DMS53 treated with DMSO at 0.1 percent for 48 hours (cell line): ENCODE measurements at regions not wholly inside any gene's neighbourhood (a gene's known extent, or its start where the extent isn't known, plus 50 kb on each side); places are given as distances from the start of the nearest gene placed in this dataset.
"Not testable (repeated sequence)": the region's sequence is repeated elsewhere in the genome, so short reads cannot be mapped to it uniquely, and the experiment has no call there.

Experiments used
- DNase-seq: peaks from one replicate; lab custom pipeline; 2025; ENCODE audit not compliant: unreplicated experiment; lab: John Stamatoyannopoulos, UW

DNA sequence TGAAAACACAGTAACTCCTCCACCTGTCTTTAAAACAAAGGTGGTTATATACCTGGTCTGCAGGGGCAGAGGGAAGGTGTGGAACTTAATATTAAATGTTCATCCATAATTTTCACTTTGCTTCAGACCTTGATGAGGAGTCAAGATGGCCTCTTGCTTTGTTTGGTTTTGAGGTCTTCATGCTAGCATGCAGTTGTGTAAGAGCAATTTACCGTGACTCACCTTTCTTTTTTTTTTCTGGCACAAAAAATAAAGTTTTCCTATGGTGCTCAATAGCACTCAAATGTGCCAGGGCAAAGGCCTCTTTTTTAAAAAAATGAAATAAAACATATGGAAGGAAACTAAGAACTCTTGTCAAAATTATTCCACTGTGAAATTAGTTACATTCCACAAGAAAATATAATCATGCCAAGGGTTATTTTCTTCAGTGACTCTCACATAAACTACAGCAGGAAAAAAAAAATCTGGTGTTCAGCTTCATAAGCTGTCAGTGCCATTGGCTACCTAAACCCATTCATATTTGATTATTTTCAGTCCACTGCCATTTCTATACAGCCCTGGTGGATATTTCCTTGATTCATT is 128.2 kb downstream of the SLC7A11 start:
- no peak for DNase-seq

- DNase-seq: not testable (repeated sequence)
Observed at GRCh38 chr4:138112890-138113289, 129.3 kb downstream of the SLC7A11 start.

DNA sequence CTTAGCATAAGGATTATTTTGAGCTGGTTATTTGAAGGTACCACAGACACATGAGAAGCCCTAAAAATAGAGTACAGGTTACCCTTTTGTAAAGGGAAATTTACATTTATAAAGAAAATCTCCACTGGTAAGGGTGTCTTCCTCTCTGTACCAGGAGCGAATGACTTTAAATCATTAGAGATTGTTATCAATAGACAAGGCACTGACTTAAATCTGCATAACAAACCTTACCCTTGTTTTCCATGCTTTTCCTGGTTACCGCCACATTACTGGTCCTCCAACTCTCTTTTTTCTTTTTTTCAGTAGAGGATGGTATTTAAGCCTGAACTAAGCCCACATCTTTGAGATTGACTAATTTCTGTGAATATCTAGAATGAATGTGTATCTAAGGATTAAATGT is 129.8 kb downstream of the SLC7A11 start:
- no peak for DNase-seq

GRCh38 chr4:138111462-138112000 is 130.6 kb downstream of the SLC7A11 start:
- no peak for DNase-seq

GRCh38 chr4:138110815-138111214 is 131.3 kb downstream of the SLC7A11 start:
- no peak for DNase-seq

DNA sequence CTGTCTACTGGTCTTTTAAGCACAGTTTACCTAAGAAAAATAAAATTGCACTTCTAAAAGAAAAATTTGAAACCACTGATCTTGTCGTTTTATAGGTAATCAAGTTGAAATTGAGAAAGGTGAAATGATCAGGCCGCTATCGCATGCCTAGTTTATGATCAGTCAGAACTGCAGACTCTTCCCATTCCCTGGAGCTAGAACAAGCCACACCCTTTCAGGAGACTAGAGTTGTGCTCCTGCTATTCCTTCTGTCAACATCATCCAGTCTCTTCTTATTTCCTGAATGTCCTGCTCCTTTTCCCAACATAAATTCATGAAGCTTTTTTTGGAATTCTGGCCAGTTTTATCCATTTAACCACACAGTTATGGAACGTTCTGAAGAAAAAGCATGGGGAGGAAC is 135.1 kb downstream of the SLC7A11 start:
- no peak for DNase-seq

DNA sequence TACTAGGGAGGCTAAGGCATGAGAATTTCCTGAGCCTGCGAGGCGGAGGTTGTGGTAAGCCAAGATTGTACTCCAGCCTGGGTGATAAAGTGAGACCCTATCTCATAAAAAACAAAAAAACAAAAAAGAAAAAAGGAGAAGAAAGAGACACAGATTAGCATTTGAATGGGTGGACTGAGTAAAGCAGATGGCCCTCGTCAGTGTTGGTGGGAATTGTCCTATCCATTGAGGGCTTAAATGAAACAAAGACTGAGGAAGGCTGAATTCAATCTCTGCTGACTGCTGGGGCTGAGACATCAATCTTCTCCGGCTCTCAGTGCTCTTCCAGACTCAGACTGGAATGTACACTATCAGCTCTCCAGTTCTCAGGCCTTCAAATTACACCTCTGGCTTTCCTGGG is 136.8 kb downstream of the SLC7A11 start:
- no peak for DNase-seq

- DNase-seq: no peak
Observed at GRCh38 chr4:138104284-138104680, 137.9 kb downstream of the SLC7A11 start.

DNA sequence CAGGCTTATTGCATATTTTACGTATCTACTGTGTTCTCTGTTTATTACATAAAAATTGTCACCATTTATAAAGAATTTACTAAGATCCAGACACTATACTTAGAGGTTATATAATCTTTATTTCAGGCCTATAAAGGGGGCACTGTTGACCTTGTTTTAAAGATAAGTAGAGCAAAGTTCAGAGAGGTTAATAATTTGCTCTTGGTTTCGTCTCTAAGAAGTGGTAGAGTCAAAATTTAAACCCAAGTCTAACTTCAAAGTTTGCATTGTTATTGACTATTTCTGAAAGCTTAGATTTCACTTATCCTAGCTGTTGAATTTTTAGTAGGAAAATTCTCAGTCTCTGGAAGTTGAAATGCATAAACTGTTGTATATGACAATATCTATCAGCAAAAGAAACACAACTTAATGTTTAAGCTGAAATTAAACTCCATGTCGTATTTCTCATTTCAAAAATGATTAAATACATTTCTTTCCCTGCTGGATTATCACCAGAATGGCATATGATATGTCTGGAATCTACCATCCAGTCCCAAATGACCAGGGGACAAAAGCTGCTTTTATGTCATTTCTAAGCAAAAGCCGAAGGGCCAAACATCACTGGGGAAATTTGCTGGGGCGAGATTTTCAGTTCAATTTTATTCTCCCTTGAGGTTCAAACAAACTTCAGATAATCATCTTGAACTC is 138.4 kb downstream of the SLC7A11 start:
- no peak for DNase-seq

- no peak for DNase-seq
Observed at GRCh38 chr4:138099385-138099784, 142.8 kb downstream of the SLC7A11 start.

GRCh38 chr4:138097912-138098600 is 144.1 kb downstream of the SLC7A11 start:
- DNase-seq: peak; percentile 38

DNA sequence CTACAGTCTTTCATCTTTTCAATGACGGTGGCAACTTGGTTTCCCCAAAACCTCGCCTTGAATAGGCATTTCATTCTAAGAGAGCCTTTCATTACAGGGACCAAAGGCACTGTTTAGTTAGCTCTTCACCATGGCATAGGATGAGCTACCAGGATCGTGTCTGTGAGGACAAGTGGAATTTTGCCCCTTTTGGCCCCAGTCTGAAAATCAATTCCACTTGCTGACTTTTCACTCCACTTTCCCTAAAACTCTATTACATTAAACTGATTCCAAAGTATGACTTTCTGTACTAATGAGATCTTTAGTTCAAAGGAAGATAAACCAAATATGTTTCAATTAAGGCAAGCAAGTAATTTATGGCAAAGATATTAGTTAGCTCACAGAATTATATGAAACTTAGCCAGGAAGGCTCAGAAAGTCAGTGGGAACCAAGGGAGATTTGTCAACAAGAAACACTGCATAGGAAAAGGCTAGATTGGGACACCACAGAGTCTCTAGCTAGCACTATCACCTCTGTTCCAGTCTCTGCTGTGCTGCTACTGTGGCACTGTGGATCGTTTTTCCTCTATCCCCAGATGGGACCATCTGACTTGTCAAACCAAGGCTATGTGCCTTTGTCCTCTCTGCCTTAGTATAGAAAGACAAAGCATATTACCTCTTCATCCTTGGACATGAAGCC is 145.6 kb downstream of the SLC7A11 start:
- DNase-seq: no peak

DNA sequence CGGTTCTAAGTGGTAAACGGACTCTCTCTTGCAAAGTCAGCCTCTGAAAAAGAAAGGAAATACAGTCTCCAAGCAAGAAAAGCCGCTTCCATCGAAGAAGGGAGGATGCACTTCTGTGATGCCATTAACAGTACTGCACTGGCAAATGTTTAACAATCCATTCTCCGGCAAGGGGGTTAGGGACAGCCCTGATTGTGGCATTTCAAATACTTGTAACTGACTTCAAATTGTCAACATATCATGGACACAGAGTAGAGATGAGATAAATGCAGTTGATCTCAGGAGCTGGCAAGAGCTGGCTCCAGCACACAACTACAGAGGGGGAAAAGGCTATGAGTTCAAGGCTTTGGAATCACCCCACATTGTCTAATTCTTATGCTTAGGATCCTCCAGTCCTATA is 146.8 kb downstream of the SLC7A11 start:
- DNase-seq: no peak

DNA sequence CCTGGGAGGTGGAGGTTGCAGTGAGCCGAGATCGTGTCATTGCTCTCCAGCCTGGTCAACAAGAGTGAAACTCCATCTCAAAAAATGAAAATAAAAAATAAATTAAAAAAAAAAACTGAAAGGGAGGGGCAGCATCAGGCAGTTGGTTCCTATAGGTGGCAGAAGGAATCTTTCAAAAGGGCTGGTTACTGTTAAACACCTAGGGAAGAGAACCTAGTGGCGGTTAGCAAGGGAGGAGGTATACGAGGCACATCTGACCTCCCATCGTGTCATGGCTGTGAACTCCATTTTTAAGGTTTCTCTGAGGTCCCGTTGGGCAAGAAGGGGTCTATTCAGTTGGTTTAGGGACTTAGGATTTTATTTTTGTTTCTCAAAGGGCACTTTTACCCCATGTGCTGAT is 150.1 kb downstream of the SLC7A11 start:
- no peak for DNase-seq

DNA sequence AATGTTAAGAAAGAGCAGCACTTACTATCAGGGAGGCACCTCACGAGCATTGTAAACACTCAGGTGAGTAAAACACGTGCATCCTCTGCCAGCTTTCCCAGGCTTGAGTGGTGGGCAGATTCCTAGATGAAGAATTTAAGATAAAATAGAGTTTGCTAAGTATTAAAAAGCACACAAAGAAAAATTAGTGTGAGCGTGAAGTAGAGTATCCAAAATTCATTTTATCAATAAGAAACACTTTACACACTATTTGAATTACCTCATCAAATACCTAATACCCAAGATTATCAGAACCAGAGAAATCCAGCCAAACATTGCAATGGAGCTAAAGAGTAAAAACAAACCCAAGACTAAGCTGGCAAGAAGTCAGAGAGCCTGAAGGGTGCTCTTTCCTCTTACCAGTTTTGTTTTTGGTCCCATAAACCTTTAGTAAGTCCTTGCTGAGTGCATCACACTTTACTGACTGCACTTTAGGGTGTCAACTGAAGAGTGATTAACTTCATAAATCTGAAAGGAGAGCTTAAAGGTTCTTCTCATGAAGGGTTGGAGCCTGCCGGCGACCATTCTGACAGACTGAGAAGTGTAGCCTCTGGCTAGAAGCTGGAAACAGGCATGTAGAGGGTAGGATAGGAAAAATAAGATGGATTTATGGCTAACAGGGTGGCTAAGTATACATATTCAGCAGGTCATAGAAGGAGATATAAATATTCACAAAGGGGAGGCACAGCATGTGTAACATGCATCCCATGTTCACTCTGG is 151.1 kb downstream of the SLC7A11 start:
- no peak for DNase-seq

GRCh38 chr4:138090150-138090917 is 151.8 kb downstream of the SLC7A11 start:
- DNase-seq: peak; percentile 78

DNA sequence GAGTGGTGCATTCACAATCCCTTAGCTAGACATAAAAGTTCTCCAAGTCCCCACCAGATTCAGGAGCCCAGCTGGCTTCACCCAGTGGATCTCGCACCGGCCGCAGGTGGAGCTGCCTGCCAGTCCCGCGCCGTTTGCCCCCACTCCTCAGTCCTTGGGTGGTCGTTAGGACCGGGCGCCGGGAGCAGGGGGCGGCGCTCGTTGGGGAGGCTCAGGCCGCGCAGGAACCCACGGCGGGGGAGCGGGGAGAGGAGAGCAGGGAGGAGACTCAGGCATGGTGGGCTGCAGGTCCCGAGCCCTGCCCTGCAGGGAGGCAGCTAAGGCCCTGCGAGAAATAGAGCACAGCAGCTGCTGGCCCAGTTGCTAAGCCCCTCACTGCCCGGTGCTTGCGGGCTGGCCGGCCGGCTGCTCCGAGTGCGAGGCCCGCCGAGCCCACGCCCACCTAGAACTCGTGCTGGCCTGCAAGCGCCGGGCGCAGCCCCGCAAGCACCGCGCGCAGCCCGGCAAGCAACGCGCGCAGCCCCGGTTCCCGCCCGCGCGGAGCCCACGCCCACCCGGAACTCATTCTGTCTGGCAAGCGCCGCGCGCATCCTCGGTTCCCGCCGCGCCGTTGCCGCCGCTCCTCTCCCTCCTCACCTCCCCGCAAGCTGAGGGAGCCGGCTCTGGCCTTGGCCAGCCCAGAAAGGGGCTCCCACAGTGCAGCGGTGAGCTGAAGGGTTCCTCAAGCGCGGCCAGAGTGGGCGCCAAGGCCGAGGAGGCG is 153.5 kb downstream of the SLC7A11 start:
- DNase-seq: no peak

- DNase-seq: no peak
Observed at GRCh38 chr4:138087066-138087719, 155.0 kb downstream of the SLC7A11 start.

DNA sequence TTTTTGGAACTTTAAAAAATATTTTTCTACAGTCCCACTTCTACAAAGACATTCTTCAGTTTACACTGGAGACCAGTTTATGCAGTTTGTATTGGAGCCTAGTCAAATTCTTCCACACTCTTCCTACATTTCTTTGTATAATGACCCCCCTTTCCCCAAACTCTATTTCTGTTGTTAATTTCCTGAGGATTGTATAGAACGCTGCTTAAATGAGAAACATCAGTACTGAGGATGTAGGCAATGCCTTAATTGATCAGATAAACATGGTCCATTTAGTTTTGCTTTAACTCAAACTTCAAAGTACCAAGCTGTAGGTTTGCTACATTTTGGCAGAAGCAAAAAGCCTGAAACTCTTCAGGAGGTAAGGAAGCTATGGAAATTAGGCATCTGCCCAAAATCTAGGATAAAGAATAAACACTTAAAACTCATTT is 155.5 kb downstream of the SLC7A11 start:
- DNase-seq: no peak
